GM18517 (cell line): ENCODE measurements at regions not wholly inside any gene's neighbourhood (a gene's known extent, or its start where the extent isn't known, plus 50 kb on each side); places are given as distances from the start of the nearest gene placed in this dataset.
"Not testable (repeated sequence)": the region's sequence is repeated elsewhere in the genome, so short reads cannot be mapped to it uniquely, and the experiment has no call there.

Source experiments
- ATAC-seq: cut with Tn5 transposase; IDR thresholded peaks from one replicate; pipeline ENCODE4 v1.9.1; 2021; ENCODE audit warnings: mild to moderate bottlenecking, moderate library complexity; ENCODE audit not compliant: unreplicated experiment

- no peak for ATAC-seq
These were observed 2044.9 kb upstream of the CDH6 start for GRCh38 chr5:29148581-29148980.

GRCh38 chr5:29148073-29148472, 2045.4 kb upstream of the CDH6 start:
- no peak for ATAC-seq

GRCh38 chr5:29143266-29143665, 2050.2 kb upstream of the CDH6 start:
- no peak for ATAC-seq

GRCh38 chr5:29134418-29134817, 2059.1 kb upstream of the CDH6 start:
- no peak for ATAC-seq

- ATAC-seq, result no peak
These were observed 2062.2 kb upstream of the CDH6 start for GRCh38 chr5:29131285-29131684.

- ATAC-seq, result no peak
These were observed 2062.7 kb upstream of the CDH6 start for GRCh38 chr5:29130786-29131185.

GRCh38 chr5:29127524-29128156, 2065.8 kb upstream of the CDH6 start:
- not testable (repeated sequence) for ATAC-seq

GRCh38 chr5:29126462-29126861, 2067.0 kb upstream of the CDH6 start:
- not testable (repeated sequence) for ATAC-seq

- no peak for ATAC-seq
These were observed 2071.2 kb upstream of the CDH6 start for GRCh38 chr5:29122306-29122705.

GRCh38 chr5:29114331-29114768, 2076.0 kb upstream of the CDH9 start:
- ATAC-seq, result no peak

GRCh38 chr5:29113516-29113915, 2075.1 kb upstream of the CDH9 start:
- ATAC-seq, result no peak

GRCh38 chr5:29099585-29099984, 2061.2 kb upstream of the CDH9 start:
- ATAC-seq, result no peak

- ATAC-seq, result no peak
These were observed 2051.3 kb upstream of the CDH9 start for GRCh38 chr5:29089591-29090130.

GRCh38 chr5:29085142-29085541, 2046.8 kb upstream of the CDH9 start:
- ATAC-seq, result no peak

GRCh38 chr5:29079771-29080170, 2041.4 kb upstream of the CDH9 start:
- no peak for ATAC-seq

- ATAC-seq, result no peak
These were observed 2039.1 kb upstream of the CDH9 start for GRCh38 chr5:29077451-29077850.

- no peak for ATAC-seq
These were observed 2030.7 kb upstream of the CDH9 start for GRCh38 chr5:29069104-29069402.

- no peak for ATAC-seq
These were observed 2023.0 kb upstream of the CDH9 start for GRCh38 chr5:29061381-29061780.

- ATAC-seq, result no peak
These were observed 2016.3 kb upstream of the CDH9 start for GRCh38 chr5:29054694-29055093.

GRCh38 chr5:29054282-29054681, 2015.9 kb upstream of the CDH9 start:
- no peak for ATAC-seq

GRCh38 chr5:29051509-29051908, 2013.1 kb upstream of the CDH9 start:
- no peak for ATAC-seq

GRCh38 chr5:29042152-29042551, 2003.8 kb upstream of the CDH9 start:
- ATAC-seq, result no peak

GRCh38 chr5:29040404-29040803, 2002.0 kb upstream of the CDH9 start:
- ATAC-seq, result no peak
